GM21619 (cell line): ENCODE measurements at regions not wholly inside any gene's neighbourhood (a gene's known extent, or its start where the extent isn't known, plus 50 kb on each side); places are given as distances from the start of the nearest gene placed in this dataset.

Experiments used
- ATAC-seq: cut with Tn5 transposase; IDR thresholded peaks from one replicate; pipeline ENCODE4 v1.9.1; 2021; ENCODE audit not compliant: unreplicated experiment

- ATAC-seq = no peak
These were observed 2025.2 kb downstream of the PCDH7 start for GRCh38 chr4:32745351-32745750.

GRCh38 chr4:32748061-32748460 lies 2027.9 kb downstream of the PCDH7 start:
- ATAC-seq = no peak

DNA sequence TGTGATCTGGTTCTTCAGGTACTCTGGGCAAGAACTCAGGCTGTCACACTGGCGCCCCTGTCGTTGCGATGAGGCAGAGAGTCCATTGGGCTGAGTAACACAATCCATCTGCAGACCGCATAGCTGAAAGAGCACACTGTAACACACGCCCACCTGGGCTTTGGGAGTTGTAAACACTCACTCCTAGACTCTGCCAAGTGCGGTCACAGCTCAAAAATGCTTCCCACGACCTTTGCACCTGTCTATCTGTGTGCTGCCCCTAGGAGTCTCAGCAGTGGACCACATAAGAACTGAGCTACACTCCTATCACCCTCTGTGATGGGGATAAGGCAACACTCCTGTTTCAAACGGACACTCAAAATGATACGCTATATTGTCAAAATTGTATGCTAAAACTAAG lies 2028.3 kb downstream of the PCDH7 start:
- no peak for ATAC-seq

GRCh38 chr4:32752962-32753361 lies 2032.8 kb downstream of the PCDH7 start:
- ATAC-seq = no peak

- no peak for ATAC-seq
These were observed 2048.7 kb downstream of the PCDH7 start for GRCh38 chr4:32768664-32769389.

GRCh38 chr4:32771491-32771890 lies 2051.3 kb downstream of the PCDH7 start:
- ATAC-seq = no peak

DNA sequence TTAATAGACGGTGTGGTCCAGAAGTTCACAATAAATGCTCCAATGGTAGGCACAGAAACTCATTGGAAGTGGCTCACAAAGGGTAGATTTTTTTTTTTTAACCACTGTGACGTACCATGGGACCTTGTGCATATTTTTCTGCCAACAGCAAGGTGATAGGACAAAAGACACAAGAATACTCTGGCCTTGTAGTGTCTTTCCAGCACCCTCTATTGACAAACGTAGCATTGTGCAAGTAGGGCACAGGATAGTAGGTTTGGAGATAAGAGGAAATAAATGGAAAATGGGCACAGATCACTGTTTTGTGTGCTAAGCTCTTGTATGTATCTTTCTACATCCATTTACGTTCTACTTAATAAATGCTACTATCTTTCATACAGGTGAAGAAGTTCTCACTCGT lies 2054.9 kb downstream of the PCDH7 start:
- no peak for ATAC-seq

GRCh38 chr4:32776435-32777203 lies 2056.4 kb downstream of the PCDH7 start:
- no peak for ATAC-seq

GRCh38 chr4:32778025-32778424 lies 2057.9 kb downstream of the PCDH7 start:
- no peak for ATAC-seq

DNA sequence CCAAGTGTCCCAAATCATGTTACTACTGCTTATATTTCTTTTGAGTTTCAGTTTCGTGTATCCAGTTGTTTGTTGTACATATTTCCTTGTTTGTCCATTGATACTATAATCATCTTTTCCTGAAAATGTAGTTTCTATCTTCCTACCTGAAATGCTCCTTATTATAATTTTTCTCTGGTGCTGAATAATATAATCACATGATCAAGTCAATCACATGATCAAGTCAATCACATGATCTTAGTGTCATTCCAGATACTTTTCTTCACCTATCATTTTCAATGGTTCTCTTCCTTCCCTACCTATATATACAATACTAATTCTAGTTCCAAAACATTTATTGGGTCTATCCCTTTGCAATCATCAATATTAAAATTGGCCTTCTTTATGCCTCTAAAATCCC lies 2058.8 kb downstream of the PCDH7 start:
- ATAC-seq = no peak

DNA sequence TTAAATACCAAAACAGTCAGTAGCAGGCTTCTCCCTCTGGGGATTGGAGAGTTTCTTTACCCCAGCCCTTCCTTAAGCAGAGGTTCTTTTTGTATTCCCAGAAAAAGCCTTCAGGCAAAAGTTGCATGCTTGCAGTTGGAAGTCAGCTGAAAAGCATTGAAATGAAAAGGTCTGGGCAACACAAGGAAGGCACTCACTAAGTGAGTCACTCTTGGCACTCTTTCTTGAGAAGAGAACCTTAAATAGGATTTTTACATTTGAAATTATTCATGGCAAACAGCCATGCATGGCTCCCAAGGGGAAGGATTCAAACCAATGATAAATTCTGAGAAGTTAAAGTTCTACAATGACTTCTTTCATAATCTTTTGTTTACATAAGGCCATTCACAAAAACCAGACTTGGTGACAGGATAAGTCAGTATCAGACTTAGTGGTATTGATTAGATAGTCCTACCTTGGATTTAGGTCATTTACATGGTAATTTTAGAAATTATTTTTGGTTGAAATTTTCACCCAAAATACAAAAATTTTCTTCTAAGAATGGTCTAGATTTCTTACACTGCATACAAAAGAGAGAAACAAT lies 2068.9 kb downstream of the PCDH7 start:
- ATAC-seq = no peak

DNA sequence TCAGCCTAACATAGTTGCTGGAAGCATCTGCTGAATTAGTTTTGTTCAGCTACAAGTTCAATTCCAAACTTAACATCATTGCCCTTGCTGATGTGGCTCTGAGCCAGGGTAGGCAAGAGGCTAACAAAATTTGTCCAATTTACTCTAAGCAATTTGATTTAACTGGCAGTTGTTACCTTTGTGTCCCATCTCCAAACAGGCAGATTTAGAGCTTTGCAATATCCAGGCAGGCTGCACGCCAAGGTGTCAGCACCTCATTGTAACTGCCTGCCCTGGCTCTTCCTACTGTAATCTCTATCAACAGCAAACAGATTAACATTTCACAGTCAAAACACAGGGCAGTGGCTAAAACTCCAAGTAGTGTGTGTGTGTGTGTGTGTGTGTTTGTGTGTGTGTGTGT lies 2070.6 kb downstream of the PCDH7 start:
- no peak for ATAC-seq

- ATAC-seq = no peak
These were observed 2078.4 kb downstream of the PCDH7 start for GRCh38 chr4:32798471-32799159.

GRCh38 chr4:32824336-32824735 lies 2104.2 kb downstream of the PCDH7 start:
- ATAC-seq = no peak

GRCh38 chr4:32826169-32826568 lies 2106.0 kb downstream of the PCDH7 start:
- no peak for ATAC-seq

GRCh38 chr4:32830160-32830559 lies 2110.0 kb downstream of the PCDH7 start:
- ATAC-seq = no peak

GRCh38 chr4:32831104-32831503 lies 2110.9 kb downstream of the PCDH7 start:
- ATAC-seq = no peak

- no peak for ATAC-seq
These were observed 2120.5 kb downstream of the PCDH7 start for GRCh38 chr4:32840461-32841189.

DNA sequence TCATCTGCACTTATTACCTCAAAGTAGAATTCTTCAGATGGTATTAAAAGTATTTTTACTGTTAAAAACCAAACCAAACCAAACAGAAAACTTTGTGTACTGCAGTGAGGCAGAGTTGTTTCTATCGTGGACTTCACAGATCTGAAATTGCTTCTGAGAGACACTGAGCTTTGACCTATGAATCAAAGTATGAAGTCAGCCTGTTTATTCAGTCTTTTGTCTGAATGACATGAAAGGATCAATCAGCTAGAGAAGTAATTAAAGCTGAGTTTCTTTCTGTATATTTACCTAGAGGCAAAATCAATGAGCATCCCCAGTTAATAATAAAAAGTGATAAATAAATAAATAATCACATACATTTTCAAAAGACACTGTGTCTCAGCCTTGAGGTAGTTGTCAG lies 2121.0 kb downstream of the PCDH7 start:
- no peak for ATAC-seq

DNA sequence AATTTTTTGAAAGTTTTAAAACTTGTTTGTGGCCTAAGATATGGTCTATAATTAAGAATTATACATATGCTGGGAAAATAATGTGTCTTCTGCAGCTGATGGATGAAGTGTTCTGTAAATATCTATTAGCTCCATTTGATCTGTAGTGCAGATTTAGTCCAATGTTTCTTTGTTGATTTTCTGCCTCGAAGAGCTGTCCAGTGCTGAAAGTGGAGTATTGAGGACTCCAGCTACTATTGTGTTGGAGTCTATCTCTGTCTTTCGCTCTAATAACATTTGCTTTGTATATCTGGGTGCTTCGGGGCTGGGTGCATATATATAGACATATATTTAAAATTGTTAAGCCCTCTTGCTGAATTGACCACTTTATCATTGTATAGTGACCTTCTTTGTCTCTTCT lies 2127.3 kb downstream of the PCDH7 start:
- ATAC-seq = no peak

DNA sequence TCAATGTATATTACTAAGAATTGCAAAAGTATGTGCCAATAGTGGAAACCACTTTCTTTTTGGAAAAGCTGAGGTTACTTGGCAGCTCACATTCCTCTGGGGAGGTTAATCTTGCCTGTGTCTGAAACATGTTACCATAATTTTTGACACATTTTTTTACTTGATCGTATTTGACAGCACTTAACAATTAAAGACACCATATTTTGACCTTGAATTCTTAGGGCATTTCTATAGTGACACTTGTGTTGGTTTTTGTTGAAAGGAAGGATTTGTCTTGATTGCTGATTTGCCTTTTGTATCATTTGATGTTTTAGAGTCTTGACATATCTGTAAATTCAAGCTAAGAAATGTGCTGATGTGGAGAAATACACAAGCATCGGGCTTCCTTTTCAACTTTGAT lies 2135.5 kb downstream of the PCDH7 start:
- ATAC-seq = no peak
